GM21528 (cell line): ENCODE measurements at regions not wholly inside any gene's neighbourhood (a gene's known extent, or its start where the extent isn't known, plus 50 kb on each side); places are given as distances from the start of the nearest gene placed in this dataset.
"Not testable (repeated sequence)": the region's sequence is repeated elsewhere in the genome, so short reads cannot be mapped to it uniquely, and the experiment has no call there.

Experiments
- ATAC-seq: cut with Tn5 transposase; IDR thresholded peaks from one replicate; pipeline ENCODE4 v1.9.1; 2021; ENCODE audit warnings: mild to moderate bottlenecking, moderate library complexity; ENCODE audit not compliant: unreplicated experiment, low FRiP score

GRCh38 chr1:178634445-178634844 is 90.6 kb upstream of the RALGPS2 start:
- no peak for ATAC-seq

- no peak for ATAC-seq
Measured at GRCh38 chr1:178637841-178638240, 87.2 kb upstream of the RALGPS2 start.

GRCh38 chr1:178639326-178639725 is 85.7 kb upstream of the RALGPS2 start:
- ATAC-seq, result no peak

GRCh38 chr1:178642282-178642681 is 82.8 kb upstream of the RALGPS2 start:
- no peak for ATAC-seq

- ATAC-seq, result no peak
Measured at GRCh38 chr1:178643349-178643748, 81.7 kb upstream of the RALGPS2 start.

- ATAC-seq, result no peak
Measured at GRCh38 chr1:178643831-178644230, 81.2 kb upstream of the RALGPS2 start.

- no peak for ATAC-seq
Measured at GRCh38 chr1:178644308-178645120, 80.5 kb upstream of the RALGPS2 start.

- ATAC-seq, result no peak
Measured at GRCh38 chr1:178645157-178645807, 79.8 kb upstream of the RALGPS2 start.

- ATAC-seq, result no peak
Measured at GRCh38 chr1:178645808-178646200, 79.2 kb upstream of the RALGPS2 start.

GRCh38 chr1:178646821-178647220 is 78.2 kb upstream of the RALGPS2 start:
- ATAC-seq, result no peak

GRCh38 chr1:178648151-178648550 is 76.9 kb upstream of the RALGPS2 start:
- no peak for ATAC-seq

- ATAC-seq, result no peak
Measured at GRCh38 chr1:178649582-178650350, 75.3 kb upstream of the RALGPS2 start.

GRCh38 chr1:178650934-178651511 is 74.0 kb upstream of the RALGPS2 start:
- ATAC-seq, result no peak

- no peak for ATAC-seq
Measured at GRCh38 chr1:178651742-178652141, 73.3 kb upstream of the RALGPS2 start.

GRCh38 chr1:178652506-178653490 is 72.2 kb upstream of the RALGPS2 start:
- no peak for ATAC-seq

GRCh38 chr1:178659789-178660208 is 65.2 kb upstream of the RALGPS2 start:
- ATAC-seq, result peak; percentile 66

GRCh38 chr1:178660461-178660860 is 64.6 kb upstream of the RALGPS2 start:
- no peak for ATAC-seq

GRCh38 chr1:178664278-178664677 is 60.8 kb upstream of the RALGPS2 start:
- ATAC-seq, result peak; percentile 74

- no peak for ATAC-seq
Measured at GRCh38 chr1:178665579-178665978, 59.5 kb upstream of the RALGPS2 start.

GRCh38 chr1:178666891-178667290 is 58.2 kb upstream of the RALGPS2 start:
- not testable (repeated sequence) for ATAC-seq
